ENCODE measurements at regions not wholly inside any gene's neighbourhood (a gene's known extent, or its start where the extent isn't known, plus 50 kb on each side); places are given as distances from the start of the nearest gene placed in this dataset.

GRCh38 chr1:69126796-69127195, 440.9 kb upstream of the LRRC7 start:
- DNase-seq (ENCODE audit: extremely low read depth, low read depth): no peak
- no peak for TF ChIP-seq CTCF (IDR thresholded peaks at IDR 0.05; ENCODE audit: low read depth, low read length)

GRCh38 chr1:69128204-69128603, 439.5 kb upstream of the LRRC7 start:
- TF ChIP-seq CTCF (IDR thresholded peaks at IDR 0.05; ENCODE audit: low read depth, low read length): no peak
- no peak for DNase-seq (ENCODE audit: extremely low read depth, low read depth)

- TF ChIP-seq CTCF (IDR thresholded peaks at IDR 0.05; ENCODE audit: low read depth, low read length): no peak
- no peak for DNase-seq (ENCODE audit: extremely low read depth, low read depth)
Measured at GRCh38 chr1:69129538-69129937, 438.2 kb upstream of the LRRC7 start.

GRCh38 chr1:69138172-69138571, 429.6 kb upstream of the LRRC7 start:
- no peak for TF ChIP-seq CTCF (IDR thresholded peaks at IDR 0.05; ENCODE audit: low read depth, low read length)
- DNase-seq (ENCODE audit: extremely low read depth, low read depth): no peak

GRCh38 chr1:69139007-69139406, 428.7 kb upstream of the LRRC7 start:
- no peak for TF ChIP-seq CTCF (IDR thresholded peaks at IDR 0.05; ENCODE audit: low read depth, low read length)
- no peak for DNase-seq (ENCODE audit: extremely low read depth, low read depth)

- DNase-seq (ENCODE audit: extremely low read depth, low read depth): no peak
- TF ChIP-seq CTCF (IDR thresholded peaks at IDR 0.05; ENCODE audit: low read depth, low read length): no peak
Measured at GRCh38 chr1:69146303-69146702, 421.4 kb upstream of the LRRC7 start.

- no peak for DNase-seq (ENCODE audit: extremely low read depth, low read depth)
- TF ChIP-seq CTCF (IDR thresholded peaks at IDR 0.05; ENCODE audit: low read depth, low read length): no peak
Measured at GRCh38 chr1:69148731-69149130, 419.0 kb upstream of the LRRC7 start.

Measured in AG09319 (cell line).